ENCODE measurements at regions not wholly inside any gene's neighbourhood (a gene's known extent, or its start where the extent isn't known, plus 50 kb on each side); places are given as distances from the start of the nearest gene placed in this dataset.

DNA sequence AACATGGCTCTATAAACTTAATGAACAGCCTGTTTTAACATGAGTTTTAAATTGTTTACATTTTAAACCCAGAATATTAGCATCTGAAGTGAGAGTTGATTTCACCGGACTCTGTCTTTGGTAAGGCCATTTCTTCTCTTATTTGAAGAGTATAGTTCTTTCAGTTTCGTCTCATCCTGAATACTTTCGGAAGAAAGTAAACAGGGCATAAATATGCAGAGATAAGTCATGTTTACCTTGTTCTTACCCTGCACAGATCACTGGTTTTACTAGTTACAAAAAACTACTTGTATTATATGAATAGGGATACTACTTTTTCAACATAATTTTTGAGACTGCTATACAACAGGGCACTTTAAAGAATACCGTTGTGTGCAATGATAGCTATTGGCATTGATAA, 656.3 kb upstream of the ZNF608 start:
- peaks cover 4% of the 10 kb centered on the region for H3K4me1 ChIP-seq (ENCODE audit: insufficient read depth, low read length)
- no peak overlapping the region for H3K27ac ChIP-seq (ENCODE audit: low read depth, low read length)
- H3K9ac ChIP-seq (ENCODE audit: low read length): no peak overlapping the region
- H3K4me3 ChIP-seq (ENCODE audit: low read depth in 1 of 2, low read length in 2 of 2): no peak overlapping the region
- H3K9me3 ChIP-seq (ENCODE audit: low read length): no peaks in the 10 kb centered on the region
- H3K27me3 ChIP-seq (ENCODE audit: control insufficient read depth in 1 of 2, insufficient read depth in 2 of 2, low read length in 2 of 2): no peaks in the 10 kb centered on the region
- H3K36me3 ChIP-seq (ENCODE audit: insufficient read depth, low read length): no peaks in the 10 kb centered on the region

DNA sequence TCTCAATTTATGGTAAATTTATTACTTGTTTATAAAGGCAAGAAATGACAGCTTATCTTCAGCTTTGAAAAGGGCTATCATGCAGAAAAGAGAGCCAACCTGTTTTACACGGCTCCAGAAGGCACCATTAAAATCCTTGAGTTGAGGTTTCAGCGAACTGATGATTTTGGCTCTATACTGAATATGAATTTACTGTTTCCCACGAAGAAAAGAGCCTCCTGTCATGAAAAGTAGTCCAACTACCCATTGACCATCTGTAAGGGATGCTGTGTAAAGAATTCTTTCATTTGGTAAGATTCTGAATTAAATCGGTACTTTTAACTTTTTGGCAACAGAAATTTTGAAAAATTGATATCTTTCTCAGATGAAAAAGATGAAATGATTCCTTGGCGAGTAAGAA, 657.6 kb upstream of the ZNF608 start:
- H3K9ac ChIP-seq (ENCODE audit: low read length): no peak overlapping the region
- H3K27ac ChIP-seq (ENCODE audit: low read depth, low read length): no peak overlapping the region
- peaks cover 13% of the 10 kb centered on the region for H3K4me1 ChIP-seq (ENCODE audit: insufficient read depth, low read length)
- H3K4me3 ChIP-seq (ENCODE audit: low read depth in 1 of 2, low read length in 2 of 2): no peak overlapping the region
- no peaks in the 10 kb centered on the region for H3K27me3 ChIP-seq (ENCODE audit: control insufficient read depth in 1 of 2, insufficient read depth in 2 of 2, low read length in 2 of 2)
- no peaks in the 10 kb centered on the region for H3K36me3 ChIP-seq (ENCODE audit: insufficient read depth, low read length)
- H3K9me3 ChIP-seq (ENCODE audit: low read length): no peaks in the 10 kb centered on the region

DNA sequence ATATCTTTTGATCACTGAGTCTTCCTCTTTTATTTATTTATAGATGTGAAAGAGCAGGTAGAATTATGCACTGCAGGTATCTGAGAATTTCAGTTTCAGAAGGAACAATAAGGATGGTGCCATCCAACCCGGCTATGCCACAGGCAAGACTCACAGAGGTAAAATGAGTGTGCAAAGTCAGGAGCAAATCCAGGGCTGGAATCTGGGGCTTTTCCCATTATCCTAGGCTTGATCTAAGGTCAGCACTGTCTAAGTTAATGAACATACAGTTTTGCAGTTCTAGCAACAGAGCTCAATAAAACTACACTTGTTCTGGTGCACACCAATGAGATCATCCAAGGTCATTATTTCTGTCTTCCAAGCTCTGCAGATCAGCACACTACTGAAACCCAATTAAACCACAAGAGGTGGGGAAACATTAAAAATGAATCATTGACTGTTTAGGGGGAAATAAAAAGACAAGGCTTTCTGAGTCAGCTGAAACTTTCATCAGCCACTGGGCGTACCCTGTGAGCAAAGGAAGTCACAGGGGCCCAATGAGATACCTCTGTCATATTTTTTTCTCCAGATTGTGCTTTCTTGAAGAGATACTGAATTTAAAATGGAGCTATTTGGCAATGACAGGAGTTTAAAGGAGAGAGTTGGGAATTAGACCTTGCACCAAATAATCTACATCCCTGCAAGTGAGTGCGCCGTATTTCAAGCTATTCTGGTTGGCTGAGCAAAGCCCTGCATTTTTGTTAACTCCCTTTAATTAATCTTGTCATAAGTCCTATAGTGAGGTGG, 662.2 kb upstream of the ZNF608 start:
- Histone ChIP-seq H3K36me3 (ENCODE audit: insufficient read depth, low read length) (no peaks in the 10 kb centered on the region), H3K9ac (ENCODE audit: low read length) (no peak overlapping the region), H3K4me3 (ENCODE audit: low read depth in 1 of 2, low read length in 2 of 2) (no peak overlapping the region), H3K27ac (ENCODE audit: low read depth, low read length) (peak overlapping the region; percentile 40), H3K27me3 (ENCODE audit: control insufficient read depth in 1 of 2, insufficient read depth in 2 of 2, low read length in 2 of 2) (no peaks in the 10 kb centered on the region), H3K9me3 (ENCODE audit: low read length) (no peaks in the 10 kb centered on the region), H3K4me1 (ENCODE audit: insufficient read depth, low read length) (peaks cover 55% of the 10 kb centered on the region)

DNA sequence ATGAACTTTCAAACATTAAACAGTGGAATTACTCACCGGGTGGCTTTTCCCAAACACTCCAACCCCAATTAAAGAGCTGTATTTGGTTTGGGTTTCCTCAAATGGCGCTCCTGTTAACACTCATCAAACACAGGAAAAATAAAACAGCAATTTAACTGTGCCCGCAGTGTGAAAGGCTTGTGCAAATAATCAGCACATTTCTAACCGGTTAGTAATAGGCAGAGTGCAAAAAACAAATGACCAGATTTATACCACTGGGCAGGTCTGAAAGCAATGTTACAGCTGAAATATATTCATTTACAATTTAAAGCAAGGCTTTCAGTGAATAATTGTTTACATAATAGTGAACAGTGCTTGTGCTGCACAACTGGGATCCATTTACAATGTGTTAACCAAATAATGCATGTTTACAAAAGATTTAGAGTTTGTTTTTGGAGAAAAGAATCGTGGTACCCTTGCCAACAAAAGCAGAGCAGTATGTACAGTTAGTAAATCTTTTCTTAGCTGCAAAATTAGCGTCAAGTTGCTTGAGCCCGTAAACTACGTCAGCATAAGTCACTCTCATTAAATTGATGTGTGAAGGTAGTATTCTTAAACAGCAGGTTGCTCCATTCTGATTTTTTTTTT, 662.9 kb upstream of the ZNF608 start:
- Histone ChIP-seq H3K4me3 (ENCODE audit: low read depth in 1 of 2, low read length in 2 of 2) (peak overlapping the region in 1 of 2 donors; percentile 10), H3K4me1 (ENCODE audit: insufficient read depth, low read length) (peaks cover 62% of the 10 kb centered on the region), H3K9me3 (ENCODE audit: low read length) (no peaks in the 10 kb centered on the region), H3K36me3 (ENCODE audit: insufficient read depth, low read length) (no peaks in the 10 kb centered on the region), H3K27ac (ENCODE audit: low read depth, low read length) (peak overlapping the region; percentile 40), H3K27me3 (ENCODE audit: control insufficient read depth in 1 of 2, insufficient read depth in 2 of 2, low read length in 2 of 2) (no peaks in the 10 kb centered on the region), H3K9ac (ENCODE audit: low read length) (no peak overlapping the region)

DNA sequence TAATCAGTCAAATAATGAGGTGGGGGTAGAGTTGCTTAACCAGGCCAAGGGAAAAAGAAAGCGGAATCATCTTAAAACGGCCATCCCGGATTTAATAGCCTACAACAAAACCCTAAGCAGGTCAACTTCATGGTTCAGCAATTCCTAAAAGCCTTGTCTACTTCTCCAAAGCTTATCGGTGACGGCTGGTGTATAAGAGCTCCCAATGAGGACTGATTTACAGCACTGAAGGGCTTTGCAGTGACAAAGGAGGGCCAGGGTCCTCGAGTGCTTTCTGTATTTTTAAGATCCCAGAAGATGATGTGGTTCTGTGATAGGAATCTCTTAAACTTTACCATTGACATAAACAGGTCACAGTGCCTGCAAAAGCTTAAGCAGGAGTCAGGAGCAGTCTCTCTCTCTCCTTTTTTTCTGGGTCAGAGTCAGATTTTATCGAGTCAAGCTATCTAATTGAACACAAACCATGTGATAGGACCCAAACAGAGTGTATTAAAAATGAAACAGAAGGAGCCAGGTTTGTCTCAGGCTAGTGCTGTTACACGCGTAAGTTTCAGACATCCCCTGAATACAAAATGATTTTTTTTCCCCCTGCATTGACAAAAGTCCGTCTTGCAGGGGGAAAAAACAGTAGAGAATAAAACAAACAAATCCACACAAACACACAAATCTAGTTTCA, 663.6 kb upstream of the ZNF608 start:
- H3K9ac ChIP-seq (ENCODE audit: low read length): no peak overlapping the region
- H3K27me3 ChIP-seq (ENCODE audit: control insufficient read depth in 1 of 2, insufficient read depth in 2 of 2, low read length in 2 of 2): no peaks in the 10 kb centered on the region
- peaks cover 62% of the 10 kb centered on the region for H3K4me1 ChIP-seq (ENCODE audit: insufficient read depth, low read length)
- H3K9me3 ChIP-seq (ENCODE audit: low read length): no peaks in the 10 kb centered on the region
- peak overlapping the region in 1 of 2 donors; percentile 11 for H3K4me3 ChIP-seq (ENCODE audit: low read depth in 1 of 2, low read length in 2 of 2)
- H3K36me3 ChIP-seq (ENCODE audit: insufficient read depth, low read length): no peaks in the 10 kb centered on the region
- peak overlapping the region; percentile 76 for H3K27ac ChIP-seq (ENCODE audit: low read depth, low read length)

DNA sequence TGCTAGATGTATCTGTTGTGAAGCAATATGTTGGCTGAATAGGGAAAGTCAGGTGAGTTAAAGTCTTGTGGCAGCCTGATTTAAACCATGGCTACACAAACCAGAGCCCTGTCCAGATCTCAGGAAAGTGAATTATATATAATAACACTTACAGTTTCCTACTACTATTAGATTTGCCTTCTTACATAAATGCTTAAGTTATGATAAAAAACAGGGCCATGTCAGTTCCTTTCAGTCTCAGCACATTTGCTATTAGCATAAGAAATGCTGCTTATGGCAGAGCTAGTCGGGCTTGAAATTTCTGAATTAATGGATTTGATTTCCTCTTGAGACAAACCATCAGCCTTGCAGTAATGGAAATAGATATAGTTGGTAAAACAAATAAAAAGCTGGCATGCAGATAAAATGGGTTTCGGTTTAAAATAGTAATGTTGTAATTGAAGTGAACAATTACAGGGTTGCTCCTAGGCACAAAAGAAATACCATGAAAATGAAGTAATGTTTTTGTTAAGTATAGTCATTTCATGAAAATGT, 664.2 kb upstream of the ZNF608 start:
- H3K4me3 ChIP-seq (ENCODE audit: low read depth in 1 of 2, low read length in 2 of 2): peak overlapping the region in 1 of 2 donors; percentile 11
- no peaks in the 10 kb centered on the region for H3K9me3 ChIP-seq (ENCODE audit: low read length)
- peak overlapping the region; percentile 76 for H3K27ac ChIP-seq (ENCODE audit: low read depth, low read length)
- peaks cover 62% of the 10 kb centered on the region for H3K4me1 ChIP-seq (ENCODE audit: insufficient read depth, low read length)
- no peaks in the 10 kb centered on the region for H3K36me3 ChIP-seq (ENCODE audit: insufficient read depth, low read length)
- no peaks in the 10 kb centered on the region for H3K27me3 ChIP-seq (ENCODE audit: control insufficient read depth in 1 of 2, insufficient read depth in 2 of 2, low read length in 2 of 2)
- no peak overlapping the region for H3K9ac ChIP-seq (ENCODE audit: low read length)

DNA sequence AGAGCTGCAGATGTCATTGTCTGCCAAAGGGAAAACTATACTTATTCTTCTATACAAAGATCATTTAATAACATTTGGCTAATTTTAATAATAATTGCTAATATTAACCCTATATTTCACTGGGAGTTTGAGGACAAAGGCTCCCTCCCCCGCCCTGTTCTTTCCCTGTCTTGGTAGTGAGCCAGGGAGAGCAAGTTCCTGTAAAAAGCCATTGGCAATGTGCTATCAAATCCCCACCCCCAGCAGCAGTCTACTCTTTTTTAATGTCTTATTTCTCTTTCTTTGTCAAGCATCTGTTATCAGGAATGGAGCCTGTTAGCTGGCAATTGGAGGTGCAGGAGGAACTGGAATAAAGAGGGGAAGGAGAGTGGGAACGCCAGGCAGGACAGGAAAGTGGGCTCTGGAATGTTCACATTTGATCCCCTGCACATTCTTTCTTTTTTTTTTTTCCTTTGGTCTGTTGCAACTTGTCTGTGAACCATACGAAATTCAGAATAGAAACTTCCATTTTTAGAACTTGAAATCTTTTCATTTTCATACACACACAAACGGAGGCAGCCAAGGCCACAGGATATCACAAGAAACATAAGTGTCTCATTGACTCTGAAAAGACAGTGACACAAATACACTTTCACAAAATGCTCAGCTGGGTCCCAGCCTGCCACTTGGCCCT, 664.8 kb upstream of the ZNF608 start:
- peaks cover 62% of the 10 kb centered on the region for H3K4me1 ChIP-seq (ENCODE audit: insufficient read depth, low read length)

DNA sequence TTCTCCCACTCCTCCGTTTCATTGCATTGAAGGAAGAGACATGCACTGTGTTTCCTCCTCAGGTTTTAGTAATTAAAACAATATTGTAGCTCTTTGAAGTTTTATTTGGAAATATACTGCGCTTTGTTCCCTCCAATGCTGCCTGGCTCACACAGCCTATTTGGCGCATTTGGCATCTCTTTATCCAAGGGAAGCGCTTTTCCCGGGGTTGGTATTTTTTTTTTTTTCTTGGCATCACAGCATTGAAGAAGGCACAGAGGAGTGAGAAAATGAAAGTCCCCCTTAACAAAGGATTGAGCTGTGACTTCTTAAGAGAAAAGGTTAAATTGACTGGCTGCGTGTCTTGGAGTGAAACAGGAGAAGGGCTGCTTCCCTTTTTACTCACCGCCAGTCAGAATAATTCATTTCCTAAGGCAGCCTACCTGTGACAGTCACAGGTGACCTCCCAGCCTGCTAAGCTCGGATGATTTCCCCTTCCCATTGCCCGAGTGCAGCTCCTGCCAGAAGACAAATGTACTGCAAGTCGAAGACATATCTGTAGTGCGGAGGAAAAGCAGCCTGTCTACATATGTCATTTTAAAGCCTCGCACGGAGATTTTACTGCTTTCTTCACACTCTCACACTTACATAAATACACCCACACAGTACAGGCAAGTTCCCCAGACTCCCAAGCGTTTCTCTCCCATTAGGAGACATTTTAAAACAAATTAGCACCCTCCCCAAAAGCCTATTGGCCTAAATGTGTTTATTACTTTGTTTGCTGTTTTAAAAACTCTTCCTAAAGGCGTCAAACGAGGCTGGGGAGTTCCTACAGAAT, 665.5 kb upstream of the ZNF608 start:
- peak overlapping the region; percentile 6 for H3K9ac ChIP-seq (ENCODE audit: low read length)
- peaks cover 62% of the 10 kb centered on the region for H3K4me1 ChIP-seq (ENCODE audit: insufficient read depth, low read length)
- no peaks in the 10 kb centered on the region for H3K9me3 ChIP-seq (ENCODE audit: low read length)
- H3K27ac ChIP-seq (ENCODE audit: low read depth, low read length): peak overlapping the region; percentile 76
- H3K4me3 ChIP-seq (ENCODE audit: low read depth in 1 of 2, low read length in 2 of 2): peak overlapping the region in 1 of 2 donors; percentile 30
- H3K27me3 ChIP-seq (ENCODE audit: control insufficient read depth in 1 of 2, insufficient read depth in 2 of 2, low read length in 2 of 2): no peaks in the 10 kb centered on the region
- no peaks in the 10 kb centered on the region for H3K36me3 ChIP-seq (ENCODE audit: insufficient read depth, low read length)

More for the DNA sequence above, 664.8 kb upstream of the ZNF608 start:
- no peak overlapping the region for H3K9ac ChIP-seq (ENCODE audit: low read length)
- H3K9me3 ChIP-seq (ENCODE audit: low read length): no peaks in the 10 kb centered on the region
- peak overlapping the region in 1 of 2 donors; percentile 30 for H3K4me3 ChIP-seq (ENCODE audit: low read depth in 1 of 2, low read length in 2 of 2)
- peak overlapping the region; percentile 76 for H3K27ac ChIP-seq (ENCODE audit: low read depth, low read length)
- H3K27me3 ChIP-seq (ENCODE audit: control insufficient read depth in 1 of 2, insufficient read depth in 2 of 2, low read length in 2 of 2): no peaks in the 10 kb centered on the region
- no peaks in the 10 kb centered on the region for H3K36me3 ChIP-seq (ENCODE audit: insufficient read depth, low read length)

DNA sequence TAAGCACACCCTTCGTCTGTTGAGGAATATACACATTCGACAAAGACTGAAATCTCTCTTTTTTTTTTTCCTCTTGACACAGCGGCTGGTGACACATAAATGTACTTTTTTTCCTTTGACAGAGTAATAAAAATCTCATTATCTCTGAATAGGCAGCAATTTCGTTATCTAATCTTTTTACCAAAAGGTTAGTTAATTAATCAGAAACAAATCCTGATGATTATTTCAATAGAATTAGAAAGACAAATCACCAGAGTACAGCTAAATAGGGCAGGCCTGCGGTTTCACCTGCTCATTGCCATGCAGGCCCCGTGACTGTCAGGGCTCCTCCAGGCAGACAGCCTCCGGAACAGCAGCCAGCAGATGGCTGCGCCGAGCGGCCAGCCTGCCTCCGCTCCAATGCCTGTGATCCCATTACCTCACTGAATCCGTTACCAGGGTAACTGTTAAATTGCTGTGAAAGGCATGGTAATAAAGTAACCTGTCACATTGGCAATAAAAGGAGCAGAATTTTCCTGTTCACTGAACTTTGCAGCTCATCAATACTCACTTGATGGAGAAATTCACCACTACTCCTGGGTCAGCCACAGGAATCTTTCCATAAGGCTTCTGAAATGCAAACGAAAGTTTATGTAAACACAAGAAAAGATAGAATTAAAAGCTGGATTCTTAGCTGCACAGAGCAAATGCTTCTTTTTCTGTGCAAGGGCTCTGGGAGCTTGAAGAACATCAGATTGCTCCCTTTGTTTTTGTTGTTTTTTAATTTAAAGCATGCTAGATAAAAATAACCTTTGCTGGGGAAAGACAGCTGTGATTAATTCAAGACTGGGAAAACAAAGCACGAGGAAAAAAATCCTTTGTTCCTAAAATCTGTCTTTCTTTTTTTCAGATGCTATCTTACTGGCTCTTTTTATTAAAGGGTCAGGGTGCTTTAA, 666.4 kb upstream of the ZNF608 start:
- Histone ChIP-seq H3K4me3 (ENCODE audit: low read depth in 1 of 2, low read length in 2 of 2) (no peak overlapping the region), H3K9me3 (ENCODE audit: low read length) (no peaks in the 10 kb centered on the region), H3K36me3 (ENCODE audit: insufficient read depth, low read length) (no peaks in the 10 kb centered on the region), H3K27me3 (ENCODE audit: control insufficient read depth in 1 of 2, insufficient read depth in 2 of 2, low read length in 2 of 2) (no peaks in the 10 kb centered on the region), H3K4me1 (ENCODE audit: insufficient read depth, low read length) (peaks cover 62% of the 10 kb centered on the region), H3K27ac (ENCODE audit: low read depth, low read length) (peak overlapping the region; percentile 76), H3K9ac (ENCODE audit: low read length) (peak overlapping the region; percentile 6)

Measured in muscle layer of colon (tissue), 2 donors.